ENCODE measurements at regions not wholly inside any gene's neighbourhood (a gene's known extent, or its start where the extent isn't known, plus 50 kb on each side); places are given as distances from the start of the nearest gene placed in this dataset.

GRCh38 chr7:20507157-20507556 lies 108.3 kb upstream of the ABCB5 start:
- TF ChIP-seq EZH2phosphoT487 (IDR thresholded peaks at IDR 0.05; ENCODE audit: low read depth) (no peak), CTCF (IDR thresholded peaks at IDR 0.05; ENCODE audit: low read depth, low read length) (no peak)
